ENCODE measurements at regions not wholly inside any gene's neighbourhood (a gene's known extent, or its start where the extent isn't known, plus 50 kb on each side); places are given as distances from the start of the nearest gene placed in this dataset.

DNA sequence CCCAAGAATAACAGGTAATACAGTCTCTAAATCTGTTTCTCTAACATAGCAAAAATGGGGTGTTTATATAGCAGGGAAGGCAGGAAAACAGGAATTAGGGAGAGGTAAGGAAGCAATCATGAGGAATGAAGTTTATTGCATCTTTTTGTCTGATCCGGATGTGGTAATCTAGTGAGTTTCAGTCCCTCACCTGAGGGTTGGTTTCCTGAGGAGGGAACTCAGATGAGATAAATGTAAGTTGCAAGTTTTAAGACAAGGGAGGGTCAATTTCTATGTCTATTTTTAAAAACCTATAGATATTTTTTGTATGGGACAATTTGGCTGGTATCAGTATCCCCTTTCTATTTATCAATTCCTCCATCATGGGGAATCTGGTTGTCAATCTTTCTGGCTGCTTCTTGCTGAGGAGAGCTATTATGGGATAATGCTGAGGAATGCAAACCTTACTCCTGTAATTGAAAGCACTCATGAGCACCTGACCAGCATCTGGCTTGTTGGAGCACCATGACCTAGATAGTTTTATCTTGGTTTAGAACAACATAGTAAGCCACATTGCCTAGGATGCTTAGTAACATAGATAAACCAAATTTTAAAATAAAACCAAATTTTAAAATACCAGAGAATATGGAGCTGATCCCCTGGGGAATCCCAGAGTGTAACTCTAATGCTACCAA is 130.1 kb downstream of the ADAM29 start (continued):
- TF ChIP-seq BACH1 (IDR thresholded peaks at IDR 0.05; ENCODE audit: low read length) (no peak), PHF8 (conservative IDR thresholded peaks at IDR 0.05; ENCODE audit: low read depth, low read length) (no peak), TBP (IDR thresholded peaks at IDR 0.05; ENCODE audit: low read depth, low read length) (no peak)

All from H1 (cell line).